Activated gamma-delta T cell treated with Interleukin-2 at 50 U/mL for 16 hours (primary cell): ENCODE measurements at regions not wholly inside any gene's neighbourhood (a gene's known extent, or its start where the extent isn't known, plus 50 kb on each side); places are given as distances from the start of the nearest gene placed in this dataset.
"Not testable (repeated sequence)": the region's sequence is repeated elsewhere in the genome, so short reads cannot be mapped to it uniquely, and the experiment has no call there.

ENCODE experiments used
- DNase-seq: peaks from one replicate; pipeline ENCODE4 v3.0.0-alpha.2; 2020

DNA sequence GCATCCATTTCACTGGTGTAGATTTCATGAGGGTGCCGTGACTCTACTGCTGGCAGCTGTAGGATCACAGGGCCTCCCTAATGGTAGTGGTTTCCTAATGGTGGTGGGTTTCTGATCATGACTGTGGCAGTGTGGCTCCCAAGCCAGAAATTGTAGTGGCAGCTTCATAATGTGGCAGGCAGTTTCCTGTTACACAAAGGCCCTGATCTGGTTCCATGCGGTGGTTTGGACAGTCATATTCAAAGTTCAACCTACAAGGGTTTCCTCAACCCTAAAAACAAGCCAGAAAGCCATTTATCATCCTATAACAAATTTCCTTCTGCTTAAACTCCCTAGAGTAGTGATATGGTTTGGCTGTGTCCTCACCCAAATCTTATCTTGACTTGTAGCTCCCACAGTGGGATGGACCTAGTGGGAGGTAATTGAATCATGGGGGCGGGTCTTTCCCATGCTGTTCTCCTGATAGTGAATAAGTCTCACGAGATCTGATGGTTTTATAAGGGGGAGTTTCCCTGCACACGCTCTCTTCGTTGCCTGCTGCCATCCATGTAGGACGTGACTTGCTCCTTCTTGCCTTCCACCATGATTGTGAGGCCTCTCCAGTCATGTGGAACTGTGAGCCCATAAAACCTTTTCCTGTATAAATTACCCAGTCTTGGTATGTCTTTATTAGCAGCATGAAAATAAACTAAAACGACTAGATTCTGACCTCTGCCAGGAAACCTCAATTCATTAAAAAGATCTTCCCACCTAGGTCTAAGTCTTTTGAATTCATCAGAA, 257.1 kb downstream of the EFCAB11 start:
- no peak for DNase-seq

DNA sequence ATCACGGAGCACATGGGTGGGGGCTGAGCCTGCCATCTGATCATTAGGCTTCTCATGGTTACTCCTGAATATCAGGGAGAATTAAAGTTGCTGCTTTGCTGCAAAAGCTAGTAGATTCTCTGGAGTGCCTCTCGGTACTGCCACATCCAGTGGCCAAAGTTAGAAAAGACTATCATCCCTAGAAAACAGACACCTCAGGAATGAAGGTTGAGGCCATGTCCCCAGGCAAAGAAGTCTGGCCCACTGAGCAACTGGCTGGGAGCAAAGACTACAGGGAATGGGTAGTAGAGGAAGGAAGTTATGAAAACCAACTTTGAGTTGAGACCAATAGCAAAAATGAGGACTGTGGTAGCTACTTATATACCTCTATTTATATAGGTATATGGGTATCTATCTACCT, 258.7 kb downstream of the EFCAB11 start:
- DNase-seq, result no peak

DNA sequence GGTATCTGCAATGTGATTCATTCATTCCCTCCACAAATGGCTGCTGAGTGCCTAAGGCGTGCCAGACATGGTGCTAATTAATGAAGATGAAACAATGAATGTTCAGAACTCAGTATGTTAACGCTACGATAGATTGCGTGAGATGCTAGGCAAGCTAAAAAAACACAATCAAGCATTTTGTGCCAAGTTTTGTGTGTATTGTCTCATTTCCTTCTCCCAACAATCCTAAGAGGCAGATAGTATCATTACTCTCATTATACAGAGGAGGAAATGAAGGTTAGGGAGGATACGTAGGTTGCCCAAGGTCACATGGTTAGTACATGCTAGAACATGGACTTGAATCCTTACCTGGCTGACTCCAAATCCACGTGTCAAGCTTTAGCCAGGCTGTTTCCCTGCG, 264.4 kb downstream of the EFCAB11 start:
- no peak for DNase-seq

DNA sequence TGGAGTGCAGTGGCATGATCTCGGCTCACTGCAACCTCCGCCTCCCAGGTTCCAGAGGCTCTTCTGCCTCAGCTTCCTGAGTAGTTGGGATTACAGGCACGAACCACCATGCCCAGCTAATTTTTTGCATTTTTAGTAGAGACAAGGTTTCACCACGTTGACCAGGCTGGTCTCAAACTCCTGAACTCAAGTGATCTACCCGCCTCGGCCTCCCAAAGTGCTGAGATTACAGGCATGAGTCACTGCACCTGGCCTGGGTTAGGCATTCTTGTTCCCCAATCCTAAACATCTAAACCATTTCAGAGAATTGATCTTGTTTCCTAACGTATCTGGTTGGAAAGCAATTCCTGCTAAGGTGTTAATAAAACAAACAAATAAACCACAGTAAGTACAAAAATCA, 264.8 kb downstream of the EFCAB11 start:
- not testable (repeated sequence) for DNase-seq

DNA sequence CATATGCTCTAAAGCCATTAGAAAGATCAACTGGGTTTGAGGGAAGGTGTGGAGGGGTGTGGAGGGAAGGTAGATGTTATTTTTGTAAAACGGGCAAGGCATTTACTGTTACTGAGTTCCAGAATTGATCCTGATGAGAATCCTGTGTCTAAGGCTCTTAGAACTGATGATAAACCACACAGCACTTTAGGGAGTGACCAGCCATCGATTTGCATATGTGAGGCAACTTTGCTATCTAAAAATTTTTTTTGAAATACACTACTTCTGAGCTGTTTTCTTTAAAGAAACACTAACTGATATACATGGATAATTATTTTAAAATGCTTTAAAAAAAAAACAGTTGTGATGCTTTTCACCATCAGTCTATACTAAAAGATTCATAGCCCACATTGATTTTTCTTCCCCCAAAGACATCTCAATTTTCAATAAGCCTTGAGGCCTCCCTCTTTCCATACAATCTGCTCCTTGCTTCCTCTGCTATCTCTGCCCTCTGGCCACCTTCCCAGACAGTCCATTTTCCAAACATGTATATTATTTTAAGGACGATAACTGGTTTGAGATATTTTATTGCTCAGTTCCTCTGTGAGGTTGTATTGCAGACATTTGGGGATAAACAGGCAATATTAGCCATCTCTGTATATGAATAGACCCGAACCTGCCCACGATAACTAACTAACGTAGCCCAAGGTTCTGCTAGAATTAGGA, 265.9 kb downstream of the EFCAB11 start:
- no peak for DNase-seq

DNA sequence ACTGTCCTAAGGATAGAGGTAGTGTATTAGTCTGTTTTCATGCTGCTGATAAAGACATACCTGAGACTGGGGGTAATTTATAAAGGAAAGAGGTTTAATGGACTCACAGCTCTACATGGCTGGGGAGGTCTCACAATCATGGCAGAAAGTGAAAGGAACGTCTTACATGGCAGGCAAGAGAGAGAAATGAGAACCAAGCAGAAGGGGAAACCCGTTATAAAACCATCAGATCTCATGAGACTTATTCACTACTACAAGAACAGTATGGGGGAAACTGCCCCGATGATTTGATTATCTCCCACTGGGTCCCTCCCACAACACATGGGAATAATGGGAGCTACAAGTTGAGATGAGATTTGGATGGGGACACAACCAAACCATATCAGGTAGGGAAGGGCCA, 267.4 kb downstream of the EFCAB11 start:
- DNase-seq, result not testable (repeated sequence)

DNA sequence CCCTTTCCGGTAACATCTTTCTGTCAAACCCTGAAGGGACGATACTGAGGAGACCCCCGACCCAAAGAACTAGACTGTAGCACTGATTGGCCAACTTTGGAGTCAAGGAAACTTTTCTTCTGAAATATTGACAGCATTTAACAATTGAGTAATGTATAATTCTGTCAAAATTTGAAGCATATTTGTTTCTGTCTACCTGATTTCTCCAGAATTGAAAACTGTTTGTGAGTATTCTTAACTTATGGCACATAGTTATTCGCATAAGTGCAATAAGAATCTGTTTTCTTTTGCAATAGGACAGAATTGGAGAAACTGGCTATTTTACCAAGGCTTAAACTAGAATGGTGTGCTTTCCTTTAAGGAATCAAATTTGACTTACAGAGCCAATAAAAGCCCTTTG, 267.1 kb upstream of the FOXN3 start:
- no peak for DNase-seq

DNA sequence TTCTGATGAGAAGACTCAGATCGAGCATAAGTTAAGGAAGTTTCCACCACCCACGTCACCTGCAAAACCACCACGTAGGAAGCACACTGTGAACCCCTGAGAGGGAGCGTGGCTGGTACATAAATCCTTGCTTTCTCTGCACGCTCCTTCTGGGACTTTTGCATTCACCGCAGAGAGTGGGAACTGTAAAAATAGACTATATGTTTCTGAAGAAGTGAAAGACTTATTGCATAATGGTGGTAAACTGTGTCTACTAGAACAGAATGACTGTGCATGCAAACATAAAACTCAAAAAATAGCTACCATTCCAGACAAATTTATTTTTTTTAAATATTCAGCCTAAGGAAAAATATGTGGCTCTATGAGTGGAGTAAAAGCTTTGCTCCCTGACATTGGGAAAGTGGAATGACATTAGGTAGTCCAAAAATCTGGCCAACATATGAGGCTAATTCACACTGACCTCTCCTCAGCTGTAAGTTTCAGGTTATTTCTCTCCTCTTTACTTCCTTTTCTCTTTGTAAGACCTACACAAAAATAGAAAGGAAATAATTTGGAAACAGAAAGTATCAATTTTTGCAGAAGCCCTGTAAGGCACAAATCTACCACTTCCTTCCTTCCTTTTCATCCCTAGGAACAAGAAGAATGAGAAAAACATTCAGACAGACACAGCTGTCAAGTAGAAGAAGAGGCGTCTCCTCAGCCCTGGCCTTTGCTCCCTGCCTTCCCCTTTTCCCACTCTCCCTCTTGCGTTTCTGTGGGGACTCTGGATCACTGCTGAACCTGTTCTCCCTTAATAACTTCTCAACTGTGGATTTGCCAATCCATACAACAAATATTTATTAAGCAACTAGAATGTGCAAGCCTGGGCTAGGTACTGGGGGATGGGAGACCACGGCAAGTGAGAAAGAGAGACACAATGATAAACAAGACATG, 264.3 kb upstream of the FOXN3 start:
- no peak for DNase-seq

DNA sequence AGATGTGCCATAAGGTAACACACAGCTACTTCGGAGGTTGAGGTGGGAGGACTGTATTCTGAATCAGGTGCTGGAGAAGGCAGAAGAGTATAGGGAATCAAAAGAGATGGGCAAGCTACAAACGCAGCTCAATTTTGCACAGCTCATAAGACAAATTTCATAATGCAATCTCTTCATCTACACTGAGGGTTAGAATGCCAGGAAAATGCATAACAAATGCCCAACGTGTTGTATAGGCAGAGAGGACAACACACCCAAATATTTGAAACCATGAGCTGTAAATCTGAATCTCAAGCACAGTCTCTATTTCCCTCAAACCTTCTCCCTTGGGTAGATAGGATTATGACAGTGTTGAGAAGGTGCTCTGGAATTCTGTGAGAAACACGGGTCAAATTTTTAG, 263.1 kb upstream of the FOXN3 start:
- DNase-seq, result no peak

DNA sequence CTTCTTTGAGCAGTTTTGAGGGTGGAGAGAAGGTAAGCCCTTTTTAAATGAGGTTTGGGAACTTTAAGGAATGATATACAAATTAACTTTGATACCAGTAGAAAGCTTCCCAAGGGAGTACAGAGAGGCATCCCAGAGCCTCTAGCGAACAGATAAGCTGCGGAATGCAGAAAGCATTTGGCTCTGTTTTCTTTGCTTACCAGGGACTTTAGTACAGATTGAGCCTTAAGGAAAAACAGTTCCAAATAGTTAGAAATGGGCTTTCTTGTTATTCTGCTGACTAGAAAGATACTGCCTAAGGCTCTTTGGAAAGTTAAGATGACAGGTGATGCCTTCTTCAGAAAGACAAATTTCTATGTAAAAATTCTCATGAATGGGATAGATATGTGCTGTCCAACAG, 261.7 kb upstream of the FOXN3 start:
- no peak for DNase-seq

DNA sequence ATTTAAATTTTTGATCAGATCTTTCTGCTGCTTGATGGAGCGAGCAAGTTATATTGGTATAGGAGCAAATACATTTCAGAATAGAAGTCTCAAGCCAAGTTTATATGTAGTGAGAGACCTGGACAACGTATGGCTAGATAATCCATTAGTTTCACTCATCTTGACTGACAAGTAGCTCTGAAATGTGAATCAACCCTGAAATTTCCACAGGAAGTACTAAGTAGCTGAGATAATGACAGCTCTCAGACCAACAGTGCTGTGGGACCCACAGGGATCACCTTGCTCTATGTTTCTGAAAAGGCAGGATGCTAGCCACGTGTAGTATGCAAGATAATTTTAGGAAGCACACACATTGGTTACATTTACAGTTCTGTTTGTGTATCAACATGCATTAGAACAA, 258.6 kb upstream of the FOXN3 start:
- DNase-seq, result no peak

DNA sequence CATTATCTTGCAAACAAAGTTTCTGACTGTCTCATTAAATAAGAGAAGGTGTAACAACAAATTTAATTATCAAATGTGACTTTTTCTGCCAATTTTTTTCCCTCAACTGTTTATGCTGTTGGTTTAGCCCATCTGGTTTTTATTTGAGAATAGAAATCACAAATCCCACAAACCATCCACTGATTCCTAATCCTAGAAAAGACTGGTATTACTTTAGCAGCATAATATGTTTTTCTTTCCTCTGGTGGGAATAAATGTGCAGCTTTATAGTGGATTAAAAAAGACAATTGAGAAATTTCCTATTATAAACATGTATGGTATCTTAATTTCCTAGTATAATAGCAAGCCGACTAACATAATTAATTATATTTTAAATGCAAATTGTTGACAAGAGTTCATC, 257.9 kb upstream of the FOXN3 start:
- no peak for DNase-seq

DNA sequence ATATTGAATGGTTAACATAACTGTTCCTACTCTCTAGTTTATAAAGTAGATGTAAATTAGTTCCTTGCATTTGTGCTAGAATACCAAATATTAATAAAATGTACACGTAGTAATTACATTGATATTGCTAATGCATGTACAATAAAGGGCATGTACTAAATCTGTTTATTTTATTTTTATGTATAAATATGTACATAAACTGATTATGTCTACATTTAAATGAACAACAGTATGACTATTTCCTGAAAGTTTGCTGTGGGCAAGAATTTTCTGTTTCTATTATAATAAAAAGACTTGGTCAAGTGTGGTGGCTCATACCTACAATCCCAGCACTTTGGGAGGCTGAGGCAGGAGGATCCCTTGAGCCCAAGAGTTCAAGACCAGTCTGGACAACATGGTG, 257.2 kb upstream of the FOXN3 start:
- DNase-seq, result no peak

DNA sequence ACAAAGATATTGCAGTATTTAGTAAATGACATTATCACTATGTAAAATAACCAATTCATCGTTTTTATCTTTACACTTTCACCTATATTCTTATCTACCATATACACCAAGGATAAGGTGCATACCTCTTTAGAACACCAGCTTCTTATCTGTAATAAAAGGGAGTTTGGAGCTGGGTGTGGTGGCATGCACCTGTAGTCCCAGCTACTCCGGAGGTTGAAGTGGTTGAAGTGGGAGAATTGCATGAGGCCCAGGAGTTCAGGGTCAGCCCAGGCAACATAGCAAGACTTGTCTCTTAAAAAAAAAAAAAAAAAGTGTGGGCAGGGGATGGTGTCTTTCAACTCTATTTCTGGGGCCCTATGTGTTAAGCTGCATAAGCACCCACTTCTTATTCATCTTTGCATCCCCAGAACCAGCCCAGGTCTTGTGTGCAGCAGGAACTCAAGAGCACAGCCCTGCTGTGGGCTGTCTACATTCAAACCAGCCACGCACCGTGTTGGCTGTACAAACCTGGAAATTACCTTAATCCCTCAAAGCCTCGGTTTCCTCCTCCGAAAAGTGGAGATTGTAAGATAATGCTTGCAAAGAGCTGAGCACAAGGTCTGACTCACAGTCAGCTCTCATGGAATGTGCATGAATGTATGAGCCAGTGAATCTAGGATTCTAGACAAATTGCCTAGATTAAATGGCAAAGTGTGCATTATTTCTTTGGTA, 256.6 kb upstream of the FOXN3 start:
- no peak for DNase-seq

DNA sequence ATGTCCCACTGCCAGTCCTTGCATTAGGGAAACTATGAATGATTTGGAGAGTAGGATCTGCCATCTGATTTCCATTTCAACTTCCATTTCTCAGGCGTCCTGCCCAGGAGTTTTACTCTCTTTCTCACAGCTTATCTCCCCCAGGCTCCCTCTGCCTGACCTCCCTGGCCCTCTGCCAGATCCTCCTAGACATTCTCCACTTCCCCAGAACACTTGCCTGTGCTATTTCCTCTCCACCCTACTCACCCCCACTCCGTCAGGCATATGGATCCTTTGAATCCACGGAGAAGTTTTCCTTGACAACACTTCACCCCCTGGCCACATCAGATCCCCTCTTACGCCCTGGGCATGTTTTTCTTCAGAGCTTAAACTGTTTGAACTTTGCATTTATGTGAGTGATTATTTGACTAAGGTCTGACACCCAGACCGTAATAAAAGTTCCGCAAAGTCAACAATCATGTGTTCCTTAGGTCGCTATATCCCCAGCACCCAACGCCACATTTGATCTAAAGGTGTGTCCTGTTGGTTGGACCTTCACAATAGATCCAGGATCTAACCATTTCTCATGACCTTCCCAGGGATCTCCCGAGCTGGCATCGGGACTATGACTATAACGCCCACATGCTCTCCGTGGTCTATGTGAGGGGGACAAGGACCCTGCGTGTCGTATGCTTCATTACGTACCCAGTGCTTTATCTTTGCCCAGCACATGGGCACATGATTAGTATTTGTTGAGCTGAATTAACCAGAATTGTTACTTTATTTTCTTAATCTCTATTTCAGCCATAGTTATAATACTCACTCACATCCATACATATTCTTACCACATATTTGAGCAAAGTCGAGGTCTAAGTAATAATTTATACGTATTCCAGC, 255.8 kb upstream of the FOXN3 start:
- DNase-seq, result no peak

DNA sequence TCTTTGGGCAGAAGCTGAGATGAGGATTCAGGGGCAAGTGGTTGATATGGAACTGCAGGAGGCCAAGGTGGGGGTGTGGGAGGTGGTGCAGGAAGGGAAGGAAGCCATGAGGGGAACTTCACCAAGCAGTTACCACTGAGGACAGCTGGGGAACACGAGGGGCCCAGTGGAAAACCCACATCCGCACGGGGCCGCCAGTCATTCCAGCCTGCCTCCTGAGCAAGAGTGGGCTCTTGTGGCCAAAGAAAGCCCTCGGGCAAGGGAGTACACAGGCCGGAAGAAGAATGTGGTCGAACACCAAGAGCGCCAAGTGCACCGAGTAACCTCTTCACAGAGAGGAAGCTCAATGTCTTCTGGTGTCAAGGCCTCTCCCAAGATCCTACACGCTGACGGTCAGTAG, 252.2 kb upstream of the FOXN3 start:
- no peak for DNase-seq

DNA sequence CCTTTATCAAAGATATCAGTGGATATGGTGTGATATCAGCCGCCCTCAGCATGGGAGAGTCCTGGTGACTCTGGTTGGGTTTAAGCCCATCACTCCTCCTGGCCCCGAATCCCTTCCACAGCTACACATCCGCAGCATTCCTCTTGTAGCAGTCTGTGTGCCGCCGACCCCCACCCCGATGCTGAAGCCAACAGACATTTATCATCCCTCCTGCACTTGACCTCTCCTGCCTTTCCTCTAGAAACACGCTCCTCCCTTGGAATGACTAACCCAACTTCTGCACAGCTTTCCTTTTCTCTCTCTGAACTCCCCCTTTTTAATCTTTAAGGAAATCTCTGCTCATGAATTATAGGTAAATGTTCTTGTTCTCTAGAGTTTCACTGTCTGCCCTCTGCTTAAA, 250.9 kb upstream of the FOXN3 start:
- DNase-seq, result no peak

DNA sequence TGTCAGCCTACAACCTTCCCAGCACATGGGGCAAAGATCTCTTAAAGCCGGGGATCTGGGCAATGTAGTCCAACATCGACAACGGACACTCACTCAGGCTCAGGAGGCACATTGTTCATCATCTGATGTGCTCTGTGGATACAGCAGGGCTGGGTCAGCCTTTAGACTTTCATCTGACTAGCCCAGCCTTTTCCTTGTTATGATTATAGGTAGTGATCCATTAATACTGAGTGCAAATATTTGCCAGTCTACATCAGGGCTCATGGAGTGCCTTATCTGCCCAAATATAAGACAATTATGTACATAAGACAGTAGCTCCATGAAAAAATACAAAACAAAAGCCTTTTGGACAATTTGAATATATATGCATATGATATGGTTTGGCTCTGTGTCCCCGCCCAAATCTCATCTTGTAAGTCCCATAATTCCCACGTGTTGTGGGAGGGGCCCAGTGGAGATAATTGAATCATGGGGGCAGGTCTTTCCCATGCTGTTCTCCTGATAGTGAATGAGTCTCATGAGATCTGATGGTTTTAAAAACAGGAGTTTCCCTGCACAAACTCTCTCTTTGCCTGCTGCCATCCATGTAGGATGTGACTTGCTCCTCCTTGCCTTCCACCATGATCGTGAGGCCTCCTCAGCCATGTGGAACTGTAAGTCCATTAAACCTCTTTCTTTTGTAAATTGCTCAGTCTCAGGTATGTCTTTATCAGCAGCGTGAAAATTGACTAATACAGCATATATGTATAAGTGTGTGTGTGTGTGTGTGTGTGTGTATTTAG, 248.5 kb upstream of the FOXN3 start:
- DNase-seq, result not testable (repeated sequence)

DNA sequence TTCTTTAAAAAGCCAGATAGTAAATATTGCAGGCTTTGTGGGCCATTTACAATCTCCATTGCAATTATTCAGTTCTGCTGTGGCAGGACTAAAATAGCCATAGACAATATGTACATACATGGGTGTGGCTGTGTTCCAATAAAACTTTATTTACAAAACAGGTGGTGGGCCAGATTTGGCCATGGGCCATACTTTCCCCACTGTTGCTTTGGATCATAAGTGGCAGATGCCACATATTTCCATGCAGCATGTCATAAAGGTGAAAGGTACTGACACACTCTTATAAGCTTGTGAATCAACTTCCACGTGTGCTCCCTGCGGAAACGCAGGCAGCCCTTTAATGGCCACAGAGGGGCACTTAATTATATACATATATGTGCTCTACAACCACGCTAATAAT, 244.4 kb upstream of the FOXN3 start:
- DNase-seq, result no peak

DNA sequence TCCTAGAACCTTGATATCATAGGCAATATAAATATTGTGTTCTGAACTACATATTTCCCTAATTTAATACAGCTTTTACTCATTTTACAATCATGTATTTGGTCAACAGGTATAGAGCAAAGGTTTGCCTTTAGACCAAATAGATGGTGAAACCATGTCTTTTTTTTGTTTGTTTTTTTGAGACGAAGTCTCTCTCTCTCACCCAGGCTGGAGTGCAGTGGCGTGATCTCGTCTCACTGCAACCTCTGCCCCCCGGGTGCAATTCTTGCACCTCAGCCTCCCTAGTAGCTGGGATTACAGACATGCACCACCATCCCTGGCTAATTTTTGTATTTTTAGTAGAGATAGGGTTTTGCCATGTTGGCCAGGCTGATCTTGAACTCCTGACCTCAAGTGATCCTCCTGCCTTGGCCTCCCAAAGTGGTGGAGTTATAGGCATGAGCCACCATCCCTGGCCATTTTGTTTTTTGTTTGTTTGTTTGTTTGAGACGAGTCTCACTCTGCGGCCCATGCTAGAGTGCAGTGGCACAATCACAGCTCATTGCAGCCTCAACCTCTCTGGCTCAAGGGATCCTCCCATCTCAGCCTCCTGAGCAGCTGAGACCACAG, 243.7 kb upstream of the FOXN3 start:
- DNase-seq, result not testable (repeated sequence)

DNA sequence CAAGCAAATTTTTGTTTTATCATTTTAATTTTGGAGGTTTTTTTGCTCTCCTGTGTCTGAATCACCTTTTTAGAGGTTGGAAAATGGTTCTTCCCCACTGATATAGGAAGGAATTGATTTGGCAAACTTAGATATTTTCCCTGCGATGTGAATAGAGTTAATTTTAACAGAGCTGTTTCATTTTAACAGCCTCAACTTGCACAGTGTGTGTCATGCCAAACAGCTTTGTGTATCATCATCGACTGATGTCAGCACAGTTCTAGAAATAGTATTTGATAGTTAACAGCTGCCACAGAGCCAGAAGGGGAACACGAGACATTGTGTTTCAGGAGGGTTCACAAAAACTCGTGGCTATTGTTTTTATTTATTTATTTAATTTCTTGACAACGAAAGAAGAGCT, 243.1 kb upstream of the FOXN3 start:
- no peak for DNase-seq
